Mucosa of descending colon (tissue), 3 donors: ENCODE measurements at regions not wholly inside any gene's neighbourhood (a gene's known extent, or its start where the extent isn't known, plus 50 kb on each side); places are given as distances from the start of the nearest gene placed in this dataset.

Experiments used
- ATAC-seq: fragments of 200-7000 bp; cut with Tn5 transposase; one replicate; pipeline ENCODE4 v1.9.1; 2020; ENCODE audit warnings: mild to moderate bottlenecking, moderate library complexity
- DNase-seq, 3 donors: peaks; one replicate each; pipeline ENCODE4 v3.0.0-alpha.2; 2020
- H3K36me3 ChIP-seq: fragments of 200-600 bp; one replicate; pipeline ENCODE4 v1.8.0; 2021; ENCODE audit warnings: low read depth, mild to moderate bottlenecking
- H3K4me1 ChIP-seq: fragments of 200-600 bp; one replicate; pipeline ENCODE4 v1.8.0; 2021; ENCODE audit warnings: low read depth, mild to moderate bottlenecking
- H3K4me3 ChIP-seq: fragments of 200-600 bp; one replicate; pipeline ENCODE4 v1.8.0; 2021; ENCODE audit warnings: mild to moderate bottlenecking
- H3K9me3 ChIP-seq: fragments of 200-600 bp; one replicate; pipeline ENCODE4 v1.8.0; 2021; ENCODE audit warnings: mild to moderate bottlenecking
- intact Hi-C, 2 donors: fragments of 100-400 bp; cut with DNase I in 1 of 2; cut with micrococcal nuclease in 1 of 2; formaldehyde crosslinking; loops; one replicate each; pipeline versions ENCODE4 v1.11.0 to v1.11.1; 2022; cut with DNase I, micrococcal nuclease
- TF ChIP-seq, protein P1 (sequence below): fragments of 200-600 bp; IDR thresholded peaks from one replicate; pipeline ENCODE4 v1.8.0; 2022; ENCODE audit warnings: antibody characterized with exemption, mild to moderate bottlenecking
- donor health status: DM: no; HTN: no; CAD: no; lungs with moderate emphysema.
- donor health status: DM: no; HTN: no; CAD: no.
- donor health status: DM: no; HTN: yes; CAD: no.

DNA sequence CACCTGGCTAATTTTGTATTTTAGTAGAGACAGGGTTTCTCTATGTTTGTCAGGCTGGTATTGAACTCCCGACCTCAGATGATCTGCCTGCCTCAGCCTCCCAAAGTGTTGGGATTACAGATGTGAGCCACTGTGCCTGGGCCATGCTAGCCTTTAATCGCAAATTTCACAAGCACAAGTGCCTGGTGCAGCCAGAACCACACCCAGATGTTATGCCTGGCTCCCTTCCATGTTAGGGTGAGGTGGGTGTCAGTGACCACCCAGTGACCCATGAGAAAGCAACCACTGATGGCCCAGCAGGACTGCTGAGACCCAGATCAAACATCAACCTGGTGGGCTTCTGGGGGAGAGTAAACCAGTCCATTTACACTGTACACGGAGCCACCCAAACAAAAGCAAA, 241.9 kb downstream of the CDH11 start:
- Histone ChIP-seq H3K36me3 (no peaks in the 10 kb centered on the region), H3K4me1 (no peaks in the 10 kb centered on the region), H3K9me3 (no peaks in the 10 kb centered on the region), H3K4me3 (no peak overlapping the region)
- intact Hi-C loops = no loop called here
- DNase-seq (no peak), ATAC-seq (no peak)
- TF ChIP-seq, protein P1, sequence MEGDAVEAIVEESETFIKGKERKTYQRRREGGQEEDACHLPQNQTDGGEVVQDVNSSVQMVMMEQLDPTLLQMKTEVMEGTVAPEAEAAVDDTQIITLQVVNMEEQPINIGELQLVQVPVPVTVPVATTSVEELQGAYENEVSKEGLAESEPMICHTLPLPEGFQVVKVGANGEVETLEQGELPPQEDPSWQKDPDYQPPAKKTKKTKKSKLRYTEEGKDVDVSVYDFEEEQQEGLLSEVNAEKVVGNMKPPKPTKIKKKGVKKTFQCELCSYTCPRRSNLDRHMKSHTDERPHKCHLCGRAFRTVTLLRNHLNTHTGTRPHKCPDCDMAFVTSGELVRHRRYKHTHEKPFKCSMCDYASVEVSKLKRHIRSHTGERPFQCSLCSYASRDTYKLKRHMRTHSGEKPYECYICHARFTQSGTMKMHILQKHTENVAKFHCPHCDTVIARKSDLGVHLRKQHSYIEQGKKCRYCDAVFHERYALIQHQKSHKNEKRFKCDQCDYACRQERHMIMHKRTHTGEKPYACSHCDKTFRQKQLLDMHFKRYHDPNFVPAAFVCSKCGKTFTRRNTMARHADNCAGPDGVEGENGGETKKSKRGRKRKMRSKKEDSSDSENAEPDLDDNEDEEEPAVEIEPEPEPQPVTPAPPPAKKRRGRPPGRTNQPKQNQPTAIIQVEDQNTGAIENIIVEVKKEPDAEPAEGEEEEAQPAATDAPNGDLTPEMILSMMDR = no peak

DNA sequence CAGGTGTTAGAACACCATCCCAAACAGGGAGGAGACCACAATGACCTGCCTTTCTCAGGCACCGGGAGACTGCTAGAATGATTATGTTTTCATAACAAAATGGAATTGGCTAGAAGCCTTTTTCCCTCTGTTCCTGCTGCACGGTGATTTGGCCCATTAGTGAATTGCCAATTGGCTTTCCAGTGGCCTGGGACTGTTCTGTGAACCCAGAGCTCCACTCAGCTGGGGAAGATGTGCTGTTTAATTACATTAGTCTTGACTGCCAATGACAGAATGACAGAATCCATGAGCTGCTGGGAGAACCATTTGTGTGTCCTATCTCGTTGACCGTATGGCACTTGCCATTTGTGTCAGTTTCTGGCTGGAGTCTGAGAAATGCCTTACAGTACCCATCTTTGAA, 242.9 kb downstream of the CDH11 start:
- intact Hi-C loops = no loop called here
- Histone ChIP-seq H3K36me3 (no peaks in the 10 kb centered on the region), H3K9me3 (no peaks in the 10 kb centered on the region), H3K4me1 (no peaks in the 10 kb centered on the region), H3K4me3 (no peak overlapping the region)
- TF ChIP-seq, protein P1 = no peak
- ATAC-seq (no peak), DNase-seq (no peak)

DNA sequence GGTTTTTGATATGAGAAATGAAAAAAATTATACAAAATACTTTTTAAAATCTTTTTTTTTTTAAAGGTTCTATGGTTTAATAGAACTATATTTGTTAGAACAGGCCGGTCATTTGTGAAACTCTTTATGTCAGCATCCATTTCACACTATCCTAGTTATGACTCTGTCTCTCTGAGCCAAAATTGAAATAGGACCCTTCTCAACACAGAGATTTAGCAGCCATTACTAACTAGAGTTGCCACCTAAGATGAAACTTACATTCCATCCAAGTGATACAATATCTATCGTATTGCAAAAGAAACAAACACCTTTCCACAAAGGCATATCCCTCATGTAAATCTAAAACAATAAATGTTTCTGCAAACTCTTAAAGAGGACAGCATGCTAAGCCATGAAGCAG, 249.8 kb downstream of the CDH11 start:
- Histone ChIP-seq H3K36me3 (no peaks in the 10 kb centered on the region), H3K4me3 (no peak overlapping the region), H3K9me3 (no peaks in the 10 kb centered on the region), H3K4me1 (no peaks in the 10 kb centered on the region)
- TF ChIP-seq, protein P1 = no peak
- intact Hi-C loops = no loop called here
- DNase-seq = no peak
- no peak for ATAC-seq

DNA sequence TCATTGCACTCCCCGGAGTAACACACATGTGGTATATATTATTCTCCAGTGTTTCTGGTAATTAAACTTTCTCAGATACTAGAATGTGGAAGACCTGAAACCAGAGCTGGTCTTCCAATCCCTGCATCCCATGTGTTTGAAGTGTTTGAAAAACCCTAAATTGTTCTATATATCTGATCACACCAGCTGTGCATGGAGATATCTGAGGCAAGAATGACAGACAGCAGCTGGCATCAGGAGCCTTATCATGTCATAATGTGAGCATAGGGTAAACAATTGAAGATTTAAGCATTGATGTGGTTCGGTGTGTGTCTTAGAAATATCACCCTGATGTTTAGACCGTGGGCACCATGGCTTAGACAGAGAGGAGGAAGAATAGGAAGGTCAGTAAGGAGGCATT, 251.0 kb downstream of the CDH11 start:
- ATAC-seq = no peak
- TF ChIP-seq, protein P1 = no peak
- Histone ChIP-seq H3K4me3 (no peak overlapping the region), H3K9me3 (no peaks in the 10 kb centered on the region), H3K4me1 (no peaks in the 10 kb centered on the region), H3K36me3 (no peaks in the 10 kb centered on the region)
- DNase-seq = no peak
- intact Hi-C loops = no loop called here

DNA sequence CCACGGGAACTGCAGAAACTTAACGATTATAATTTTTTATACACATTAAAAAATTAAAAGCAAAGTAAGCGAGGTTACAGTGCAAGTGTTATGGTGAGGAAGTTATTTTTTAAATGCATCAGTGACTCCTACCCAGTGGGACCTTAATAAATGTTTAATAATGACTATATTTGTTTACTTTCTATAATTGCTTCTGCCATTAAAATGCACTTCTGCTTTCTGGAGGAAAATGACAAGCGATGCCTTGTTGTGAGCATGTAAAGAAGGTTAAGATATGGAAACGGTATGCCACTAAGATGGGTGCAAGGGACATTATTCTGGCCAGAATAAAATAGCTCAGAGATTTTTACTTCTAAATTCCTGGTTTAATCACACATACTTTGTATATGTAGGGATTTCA, 252.1 kb downstream of the CDH11 start:
- H3K9me3 ChIP-seq = no peaks in the 10 kb centered on the region
- TF ChIP-seq, protein P1 = no peak
- DNase-seq (no peak), ATAC-seq (no peak)
- no peaks in the 10 kb centered on the region for H3K4me1 ChIP-seq
- no peak overlapping the region for H3K4me3 ChIP-seq
- intact Hi-C loops = no loop called here
- H3K36me3 ChIP-seq = no peaks in the 10 kb centered on the region

DNA sequence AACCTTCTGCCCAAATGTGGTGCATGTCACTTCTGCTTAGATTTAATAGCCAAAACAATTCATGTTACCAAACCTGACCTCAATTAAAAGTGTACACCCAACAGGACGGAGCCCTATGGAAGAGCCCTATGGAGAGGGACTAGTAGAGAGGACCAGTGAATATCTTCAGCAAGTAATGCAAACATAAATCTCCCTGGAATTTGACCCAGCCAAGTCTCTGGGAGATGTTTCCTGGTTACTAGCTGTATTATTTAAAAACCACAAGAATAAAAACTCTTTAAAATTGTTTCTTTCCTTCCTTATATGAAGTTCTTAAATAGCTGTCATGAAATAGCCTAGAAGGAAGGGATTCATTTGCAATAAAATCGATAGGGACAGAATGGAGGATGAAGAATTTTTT, 255.8 kb downstream of the CDH11 start:
- no peak overlapping the region for H3K4me3 ChIP-seq
- no peaks in the 10 kb centered on the region for H3K9me3 ChIP-seq
- TF ChIP-seq, protein P1 = no peak
- no peaks in the 10 kb centered on the region for H3K36me3 ChIP-seq
- DNase-seq (no peak), ATAC-seq (no peak)
- no peaks in the 10 kb centered on the region for H3K4me1 ChIP-seq
- intact Hi-C loops = no loop called here
